HG03175 (cell line): ENCODE measurements at regions not wholly inside any gene's neighbourhood (a gene's known extent, or its start where the extent isn't known, plus 50 kb on each side); places are given as distances from the start of the nearest gene placed in this dataset.
"Not testable (repeated sequence)": the region's sequence is repeated elsewhere in the genome, so short reads cannot be mapped to it uniquely, and the experiment has no call there.

ENCODE experiments used
- ATAC-seq: cut with Tn5 transposase; IDR thresholded peaks from one replicate; pipeline ENCODE4 v1.9.1; 2021; ENCODE audit warnings: mild to moderate bottlenecking, moderate library complexity; ENCODE audit not compliant: unreplicated experiment

- ATAC-seq = no peak
These were observed 466.0 kb downstream of the REEP3 start for GRCh38 chr10:63987212-63987611.

GRCh38 chr10:63994371-63994770 lies 473.2 kb downstream of the REEP3 start:
- ATAC-seq = no peak

GRCh38 chr10:64007157-64007556 lies 486.0 kb downstream of the REEP3 start:
- no peak for ATAC-seq

- no peak for ATAC-seq
These were observed 489.5 kb downstream of the REEP3 start for GRCh38 chr10:64010711-64011110.

- no peak for ATAC-seq
These were observed 490.9 kb downstream of the REEP3 start for GRCh38 chr10:64011912-64012714.

GRCh38 chr10:64014281-64014680 lies 493.1 kb downstream of the REEP3 start:
- no peak for ATAC-seq

GRCh38 chr10:64023926-64024470 lies 502.8 kb downstream of the REEP3 start:
- ATAC-seq = no peak

GRCh38 chr10:64033711-64034110 lies 512.5 kb downstream of the REEP3 start:
- no peak for ATAC-seq

- ATAC-seq = no peak
These were observed 515.2 kb downstream of the REEP3 start for GRCh38 chr10:64036321-64036930.

GRCh38 chr10:64037071-64037661 lies 516.0 kb downstream of the REEP3 start:
- ATAC-seq = no peak

GRCh38 chr10:64038107-64038506 lies 516.9 kb downstream of the REEP3 start:
- ATAC-seq = no peak

GRCh38 chr10:64039198-64039597 lies 518.0 kb downstream of the REEP3 start:
- no peak for ATAC-seq

- ATAC-seq = peak; percentile 12
These were observed 519.6 kb downstream of the REEP3 start for GRCh38 chr10:64040781-64041180.

- ATAC-seq = peak; percentile 96
These were observed 520.2 kb downstream of the REEP3 start for GRCh38 chr10:64041185-64041988.

- ATAC-seq = no peak
These were observed 520.8 kb downstream of the REEP3 start for GRCh38 chr10:64041989-64042490.

- no peak for ATAC-seq
These were observed 522.9 kb downstream of the REEP3 start for GRCh38 chr10:64044098-64044497.

- ATAC-seq = not testable (repeated sequence)
These were observed 523.9 kb downstream of the REEP3 start for GRCh38 chr10:64044957-64045632.

GRCh38 chr10:64054392-64054791 lies 533.2 kb downstream of the REEP3 start:
- ATAC-seq = no peak

GRCh38 chr10:64059884-64060283 lies 538.7 kb downstream of the REEP3 start:
- ATAC-seq = no peak

- ATAC-seq = no peak
These were observed 539.2 kb downstream of the REEP3 start for GRCh38 chr10:64060389-64060788.
